Natural killer cell (primary cell): ENCODE measurements at regions not wholly inside any gene's neighbourhood (a gene's known extent, or its start where the extent isn't known, plus 50 kb on each side); places are given as distances from the start of the nearest gene placed in this dataset.

Experiments used
- ATAC-seq, 3 donors: fragments of 150-1000 bp in 2 of 3; fragments of 200-7000 bp in 1 of 3; cut with Tn5 transposase; 1 replicate in 1 of 3; 2 replicates in 2 of 3; pipeline ENCODE4 v1.10.0; 2021; ENCODE audit warnings: mild to moderate bottlenecking in 2 of 3, moderate library complexity in 2 of 3
- DNase-seq, 2 donors: peaks; one replicate each; pipeline versions ENCODE4 v3.0.0 to v3.0.0-alpha.2; 2013 to 2021; ENCODE audit warnings: mixed read lengths in 1 of 2
- H3K27ac ChIP-seq: one replicate; pipeline ENCODE4 v1.5.1; 2013; ENCODE audit warnings: mild to moderate bottlenecking, low read length
- H3K27me3 ChIP-seq: one replicate; pipeline ENCODE4 v1.6.1; 2013; ENCODE audit warnings: low read length; ENCODE audit not compliant: control insufficient read depth, insufficient read depth
- H3K36me3 ChIP-seq: one replicate; pipeline ENCODE4 v1.6.1; 2013; ENCODE audit warnings: low read length; ENCODE audit not compliant: control insufficient read depth, insufficient read depth
- H3K4me1 ChIP-seq: one replicate; pipeline ENCODE4 v1.6.1; 2013; ENCODE audit warnings: low read length; ENCODE audit not compliant: control insufficient read depth, insufficient read depth
- H3K4me3 ChIP-seq: one replicate; pipeline ENCODE4 v1.5.1; 2013; ENCODE audit warnings: low read length
- H3K9me3 ChIP-seq: one replicate; pipeline ENCODE4 v1.6.1; 2013; ENCODE audit warnings: low read length; ENCODE audit not compliant: control insufficient read depth, insufficient read depth
- H3K27ac Mint-ChIP-seq, 2 donors: one replicate each; pipeline ENCODE4 v1.8.0; 2022; ENCODE audit warnings: mild to moderate bottlenecking in 2 of 2, mixed read lengths in 2 of 2, moderate library complexity in 1 of 2
- H3K27me3 Mint-ChIP-seq, 2 donors: one replicate each; pipeline ENCODE4 v1.8.0; 2022; ENCODE audit warnings: low read depth in 2 of 2, mixed read lengths in 2 of 2
- H3K36me3 Mint-ChIP-seq: one replicate; pipeline ENCODE4 v1.8.0; 2022; ENCODE audit warnings: mixed read lengths
- H3K4me1 Mint-ChIP-seq, 2 donors: one replicate each; pipeline ENCODE4 v1.8.0; 2022; ENCODE audit warnings: mixed read lengths in 2 of 2
- H3K4me3 Mint-ChIP-seq: one replicate; pipeline ENCODE4 v1.8.0; 2022; ENCODE audit warnings: mild to moderate bottlenecking, moderate library complexity, mixed read lengths
- H3K9me3 Mint-ChIP-seq, 2 donors: one replicate each; pipeline ENCODE4 v1.8.0; 2022; ENCODE audit warnings: mixed read lengths in 2 of 2
- WGBS: methylation state at CpG from one replicate; pipeline ENCODE4 v1.1.7; 2013; ENCODE audit warnings: missing lambda C conversion rate; ENCODE audit not compliant: insufficient coverage; 5-methylcytosine and 5-hydroxymethylcytosine counted together
- intact Hi-C: fragments of 100-400 bp; cut with micrococcal nuclease; formaldehyde crosslinking; loops from one replicate; pipeline ENCODE4 v1.14.2; 2022
- TF ChIP-seq, protein P1 (sequence below): fragments of 200-600 bp; IDR thresholded peaks from one replicate; pipeline ENCODE4 v1.8.0; 2022; ENCODE audit warnings: antibody characterized with exemption

DNA sequence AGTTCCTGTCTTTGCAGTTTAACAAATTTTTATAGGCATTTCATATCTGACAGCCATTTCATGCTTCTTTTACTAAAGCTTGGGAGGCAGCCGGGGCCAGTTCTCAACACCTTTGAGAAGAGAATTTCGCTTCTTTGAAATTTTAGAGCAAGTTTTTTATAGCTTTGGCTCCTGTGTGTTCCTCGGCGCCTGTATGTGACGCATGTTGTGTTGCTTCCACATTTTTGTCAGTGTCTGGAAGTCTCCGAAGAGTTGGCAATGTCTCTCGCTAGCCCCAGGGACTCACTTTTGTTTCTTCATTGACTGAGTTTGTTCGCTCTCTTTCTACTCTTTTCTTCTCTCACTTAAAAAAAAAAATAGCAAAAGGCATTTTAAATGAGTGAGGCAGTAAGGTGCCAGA lies 386.9 kb upstream of the PLXNA2 start:
- TF ChIP-seq, protein P1, sequence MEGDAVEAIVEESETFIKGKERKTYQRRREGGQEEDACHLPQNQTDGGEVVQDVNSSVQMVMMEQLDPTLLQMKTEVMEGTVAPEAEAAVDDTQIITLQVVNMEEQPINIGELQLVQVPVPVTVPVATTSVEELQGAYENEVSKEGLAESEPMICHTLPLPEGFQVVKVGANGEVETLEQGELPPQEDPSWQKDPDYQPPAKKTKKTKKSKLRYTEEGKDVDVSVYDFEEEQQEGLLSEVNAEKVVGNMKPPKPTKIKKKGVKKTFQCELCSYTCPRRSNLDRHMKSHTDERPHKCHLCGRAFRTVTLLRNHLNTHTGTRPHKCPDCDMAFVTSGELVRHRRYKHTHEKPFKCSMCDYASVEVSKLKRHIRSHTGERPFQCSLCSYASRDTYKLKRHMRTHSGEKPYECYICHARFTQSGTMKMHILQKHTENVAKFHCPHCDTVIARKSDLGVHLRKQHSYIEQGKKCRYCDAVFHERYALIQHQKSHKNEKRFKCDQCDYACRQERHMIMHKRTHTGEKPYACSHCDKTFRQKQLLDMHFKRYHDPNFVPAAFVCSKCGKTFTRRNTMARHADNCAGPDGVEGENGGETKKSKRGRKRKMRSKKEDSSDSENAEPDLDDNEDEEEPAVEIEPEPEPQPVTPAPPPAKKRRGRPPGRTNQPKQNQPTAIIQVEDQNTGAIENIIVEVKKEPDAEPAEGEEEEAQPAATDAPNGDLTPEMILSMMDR: no peak
- Mint-ChIP-seq H3K36me3 (no peaks in the 10 kb centered on the region), H3K9me3 (no peaks in the 10 kb centered on the region), H3K27ac (no peak overlapping the region), H3K4me3 (no peak overlapping the region), H3K4me1 (no peaks in the 10 kb centered on the region), H3K27me3 (no peaks in the 10 kb centered on the region)
- intact Hi-C loops: no loop called here
- no peak overlapping the region for H3K4me3 ChIP-seq
- H3K36me3 ChIP-seq: no peaks in the 10 kb centered on the region
- H3K27me3 ChIP-seq: no peaks in the 10 kb centered on the region
- no peak overlapping the region for H3K27ac ChIP-seq
- no peak for DNase-seq
- ATAC-seq: no peak
- H3K4me1 ChIP-seq: no peaks in the 10 kb centered on the region
- WGBS: 90% methylated on average over 7 of the region's 8 CpGs
- H3K9me3 ChIP-seq: no peaks in the 10 kb centered on the region

DNA sequence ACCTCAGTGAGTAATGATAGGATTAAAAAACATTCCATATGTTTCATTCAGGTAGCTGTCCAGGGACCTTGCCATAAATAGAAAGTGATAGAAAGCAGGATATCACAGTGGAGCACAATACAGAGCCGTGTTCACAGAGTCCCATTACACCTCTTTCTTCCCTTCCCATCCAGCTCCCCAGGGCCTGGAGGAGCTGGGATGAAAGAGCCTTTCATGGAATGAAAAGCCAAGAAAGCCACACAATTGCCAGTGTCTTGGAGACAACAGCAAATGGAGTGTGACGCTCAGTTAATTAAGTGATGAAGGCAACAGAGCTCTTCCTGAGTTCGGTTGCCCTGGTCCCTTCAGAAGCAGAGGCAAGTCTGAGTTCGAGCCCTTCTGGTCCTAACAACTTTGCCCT lies 387.3 kb upstream of the PLXNA2 start:
- intact Hi-C loops: no loop called here

DNA sequence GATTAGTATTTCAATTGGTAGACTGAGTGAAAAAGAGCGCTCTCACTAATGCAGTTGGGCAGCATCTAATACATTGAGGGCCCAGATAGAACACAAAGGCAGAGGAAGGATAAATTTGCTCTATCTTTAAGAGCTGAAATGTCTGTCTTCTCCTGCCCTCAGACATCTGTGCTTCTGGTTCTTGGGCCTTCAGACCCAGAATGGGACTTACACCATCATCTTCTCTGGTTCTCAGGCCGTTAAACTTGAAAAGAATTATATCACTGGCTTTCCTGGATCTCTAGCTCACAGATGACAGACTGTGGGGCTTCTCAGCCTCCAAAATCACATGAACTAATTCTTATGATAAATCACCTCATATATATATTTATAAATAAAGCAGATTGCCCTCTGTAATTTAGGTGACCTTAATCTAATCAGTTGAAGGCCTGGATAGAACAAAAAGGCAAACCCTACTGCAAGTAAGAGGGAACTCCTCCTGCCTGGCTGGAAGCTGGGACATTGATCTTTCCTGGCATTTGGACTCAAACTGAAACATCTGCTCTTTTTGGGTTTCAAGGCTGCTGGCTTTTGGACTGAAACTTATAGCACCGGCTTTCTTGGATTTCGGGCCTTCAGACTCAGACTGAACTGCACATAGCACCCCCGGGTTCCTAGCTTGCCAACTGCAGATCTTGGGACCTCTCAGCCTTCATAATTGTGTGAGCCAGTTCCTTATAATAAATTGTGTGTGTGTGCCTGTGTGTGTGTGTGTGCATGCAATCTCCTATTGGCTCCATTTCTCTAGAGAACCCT lies 390.4 kb upstream of the PLXNA2 start:
- H3K27ac ChIP-seq: no peak overlapping the region
- no peaks in the 10 kb centered on the region for H3K9me3 ChIP-seq
- no peaks in the 10 kb centered on the region for H3K9me3 Mint-ChIP-seq
- peaks cover 0 to 2% of the 10 kb centered on the region in 2 donors for H3K27me3 Mint-ChIP-seq
- H3K36me3 ChIP-seq: no peaks in the 10 kb centered on the region
- H3K4me1 Mint-ChIP-seq: no peaks in the 10 kb centered on the region
- no peak overlapping the region for H3K4me3 ChIP-seq
- no peaks in the 10 kb centered on the region for H3K27me3 ChIP-seq
- no peak overlapping the region for H3K27ac Mint-ChIP-seq
- H3K4me1 ChIP-seq: no peaks in the 10 kb centered on the region
- no peak overlapping the region for H3K4me3 Mint-ChIP-seq
- WGBS: 76% methylated on average over 5 of the region's 5 CpGs
- TF ChIP-seq, protein P1: no peak
- DNase-seq (no peak), ATAC-seq (no peak)
- H3K36me3 Mint-ChIP-seq: no peaks in the 10 kb centered on the region
- intact Hi-C loops: no loop called here

More for the DNA sequence above, 387.3 kb upstream of the PLXNA2 start:
- no peaks in the 10 kb centered on the region for H3K27me3 ChIP-seq
- Mint-ChIP-seq H3K27ac (no peak overlapping the region), H3K4me1 (no peaks in the 10 kb centered on the region), H3K9me3 (no peaks in the 10 kb centered on the region), H3K4me3 (no peak overlapping the region), H3K36me3 (no peaks in the 10 kb centered on the region), H3K27me3 (no peaks in the 10 kb centered on the region)
- ATAC-seq (no peak), DNase-seq (no peak)
- no peak overlapping the region for H3K4me3 ChIP-seq
- no peak overlapping the region for H3K27ac ChIP-seq
- TF ChIP-seq, protein P1: no peak
- no peaks in the 10 kb centered on the region for H3K36me3 ChIP-seq
- no peaks in the 10 kb centered on the region for H3K4me1 ChIP-seq
- WGBS: 90% methylated on average over 3 of the region's 4 CpGs
- H3K9me3 ChIP-seq: no peaks in the 10 kb centered on the region

DNA sequence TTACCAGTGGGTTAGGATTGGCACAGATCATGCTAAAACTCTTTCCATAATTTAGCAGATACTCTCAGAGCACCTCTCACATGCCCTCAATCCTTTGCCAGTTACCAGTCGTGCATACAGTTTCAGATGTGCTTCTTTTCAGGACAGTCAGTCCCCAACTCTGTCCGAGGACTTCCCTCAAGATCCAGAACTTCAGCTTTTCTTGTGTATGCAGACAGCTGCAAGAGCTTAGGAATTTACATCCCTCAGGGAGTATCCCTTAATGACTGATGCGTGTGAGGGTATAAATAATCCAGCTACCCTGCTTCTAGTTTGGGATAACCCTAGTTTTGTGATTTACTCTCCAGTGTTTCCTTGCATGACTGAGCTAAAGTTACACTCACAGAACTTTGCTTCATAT lies 393.0 kb upstream of the PLXNA2 start:
- Histone ChIP-seq H3K9me3 (no peaks in the 10 kb centered on the region), H3K36me3 (no peaks in the 10 kb centered on the region), H3K27ac (no peak overlapping the region), H3K27me3 (no peaks in the 10 kb centered on the region), H3K4me1 (no peaks in the 10 kb centered on the region), H3K4me3 (no peak overlapping the region)
- Mint-ChIP-seq H3K4me1 (no peaks in the 10 kb centered on the region), H3K27ac (no peak overlapping the region), H3K4me3 (no peak overlapping the region), H3K36me3 (no peaks in the 10 kb centered on the region), H3K9me3 (no peaks in the 10 kb centered on the region), H3K27me3 (peaks cover 0 to 2% of the 10 kb centered on the region in 2 donors)
- intact Hi-C loops: no loop called here
- TF ChIP-seq, protein P1: no peak
- ATAC-seq (no peak), DNase-seq (no peak)
- WGBS: 84% methylated on average over 3 of the region's 3 CpGs
